ENCODE measurements at regions not wholly inside any gene's neighbourhood (a gene's known extent, or its start where the extent isn't known, plus 50 kb on each side); places are given as distances from the start of the nearest gene placed in this dataset.
"Not testable (repeated sequence)": the region's sequence is repeated elsewhere in the genome, so short reads cannot be mapped to it uniquely, and the experiment has no call there.

- no peak for DNase-seq
These were observed 223.4 kb downstream of the SEC23IP start for GRCh38 chr10:120115959-120116358.

DNA sequence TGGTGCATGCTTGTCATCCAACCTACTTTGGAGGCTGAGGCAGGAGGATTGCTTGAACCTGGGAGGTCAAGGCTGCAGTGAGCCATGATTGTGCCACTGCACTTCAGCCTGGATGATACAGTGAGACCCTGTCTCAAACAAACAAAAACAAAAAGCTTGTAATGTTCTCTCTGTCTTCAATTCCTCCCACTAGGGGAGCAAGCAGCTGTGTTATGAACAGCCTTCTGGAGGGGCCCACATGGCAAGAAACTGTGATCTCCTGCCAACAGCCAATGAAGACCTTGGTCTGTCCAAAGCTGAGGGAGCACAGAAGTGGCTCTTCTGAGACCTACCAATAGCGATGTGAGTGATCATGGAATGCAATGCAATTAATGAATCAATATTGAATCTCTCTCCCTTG is 229.2 kb downstream of the SEC23IP start:
- no peak for DNase-seq

- no peak for DNase-seq
These were observed 238.7 kb downstream of the SEC23IP start for GRCh38 chr10:120131183-120131582.

DNA sequence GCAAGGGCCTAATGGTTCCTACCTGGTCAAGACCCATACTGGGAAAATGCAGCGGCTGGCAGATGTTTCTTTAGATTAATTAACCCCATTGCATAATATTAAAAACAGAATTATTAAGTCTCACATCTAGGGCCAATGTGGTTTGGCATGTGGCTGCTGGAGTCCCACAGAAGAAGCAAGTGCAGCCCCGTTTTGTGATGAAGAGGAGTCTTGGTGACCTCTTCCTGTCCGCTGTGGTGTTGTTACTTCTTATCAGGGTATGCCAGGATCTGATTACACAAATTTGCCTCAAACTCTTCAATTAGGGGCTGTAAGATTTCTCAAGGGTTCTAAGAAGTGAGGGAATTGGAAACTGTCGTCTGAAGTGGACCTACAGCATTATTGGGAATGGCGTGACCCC is 240.3 kb downstream of the SEC23IP start:
- DNase-seq, result no peak

GRCh38 chr10:120138689-120139088 is 246.2 kb downstream of the SEC23IP start:
- no peak for DNase-seq

DNA sequence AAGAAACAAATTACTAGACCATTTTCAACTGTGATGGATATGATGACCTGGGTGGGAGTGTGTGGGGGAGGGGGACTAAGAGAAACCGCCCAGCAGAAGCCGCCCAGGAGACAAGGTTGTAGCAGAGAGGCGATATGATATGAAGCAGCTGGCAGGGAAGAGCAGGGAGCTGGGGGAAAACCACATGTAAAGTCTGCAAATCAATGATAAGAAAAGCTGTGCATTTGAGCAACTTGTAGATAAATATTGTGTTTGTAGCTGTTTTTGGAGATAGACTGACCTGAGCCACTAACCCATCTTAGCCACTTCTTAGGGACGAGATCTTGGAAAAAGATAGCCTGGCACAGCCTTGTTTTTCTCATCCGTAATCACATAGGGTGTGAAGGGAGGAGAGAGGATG is 252.6 kb downstream of the SEC23IP start:
- DNase-seq, result no peak

DNA sequence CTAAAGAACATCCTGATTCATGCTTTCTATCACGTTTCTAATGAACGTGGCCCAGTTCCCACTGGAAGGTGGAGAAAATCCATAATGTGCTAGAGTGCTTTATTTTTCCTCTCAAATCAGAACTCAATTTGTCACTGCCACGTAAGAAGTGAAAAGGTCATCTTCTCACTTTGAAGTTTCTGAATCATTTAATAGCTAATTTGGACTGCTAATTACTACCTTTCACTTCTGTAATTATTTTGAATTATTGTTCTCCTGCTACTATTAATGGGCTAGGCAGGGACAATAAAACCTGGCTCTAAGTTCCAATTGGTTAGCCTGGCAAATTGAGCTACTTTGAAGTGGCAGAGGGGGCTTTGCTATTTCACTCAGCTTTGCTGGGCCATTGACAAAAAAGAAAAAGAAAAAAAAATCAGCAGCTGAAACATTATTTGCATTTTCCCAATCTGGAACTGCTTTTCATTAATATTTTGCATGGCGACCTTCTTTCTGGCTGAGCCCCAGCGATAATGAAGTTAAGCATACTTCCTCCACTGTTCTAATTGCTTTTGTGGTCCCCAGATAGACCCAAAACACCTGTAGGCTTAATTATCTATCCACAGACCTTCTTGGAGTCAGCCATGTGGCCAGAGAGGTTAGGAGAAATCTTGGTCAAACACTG is 264.2 kb downstream of the SEC23IP start:
- no peak for DNase-seq

- no peak for DNase-seq
These were observed 268.6 kb downstream of the SEC23IP start for GRCh38 chr10:120161111-120161510.

DNA sequence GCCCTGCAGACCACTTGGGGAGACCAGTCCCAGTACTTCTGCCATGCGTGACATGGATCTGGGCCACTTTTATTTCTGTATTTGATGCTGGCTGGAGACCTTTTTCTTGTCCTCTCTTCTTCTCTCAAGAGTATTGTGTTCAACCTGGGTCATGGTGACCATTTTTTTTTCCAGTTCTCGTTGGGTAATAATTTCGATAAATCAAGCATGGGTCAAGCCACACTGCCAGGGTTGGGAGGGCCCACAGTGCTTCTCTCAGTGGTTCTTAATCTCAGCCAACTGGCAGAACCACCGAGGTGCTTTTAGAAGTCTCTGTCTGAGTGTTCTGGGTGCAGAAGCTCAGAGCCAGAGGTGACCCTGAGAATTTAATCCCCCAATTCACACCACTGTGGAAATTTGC is 269.9 kb downstream of the SEC23IP start:
- no peak for DNase-seq

GRCh38 chr10:120172356-120172755 is 279.8 kb downstream of the SEC23IP start:
- no peak for DNase-seq

- DNase-seq, result no peak
These were observed 282.0 kb downstream of the SEC23IP start for GRCh38 chr10:120174491-120174890.

- no peak for DNase-seq
These were observed 279.7 kb upstream of the PLPP4 start for GRCh38 chr10:120177330-120177729.

- DNase-seq, result no peak
These were observed 276.9 kb upstream of the PLPP4 start for GRCh38 chr10:120180160-120180559.

GRCh38 chr10:120181154-120181553 is 275.9 kb upstream of the PLPP4 start:
- DNase-seq, result no peak

DNA sequence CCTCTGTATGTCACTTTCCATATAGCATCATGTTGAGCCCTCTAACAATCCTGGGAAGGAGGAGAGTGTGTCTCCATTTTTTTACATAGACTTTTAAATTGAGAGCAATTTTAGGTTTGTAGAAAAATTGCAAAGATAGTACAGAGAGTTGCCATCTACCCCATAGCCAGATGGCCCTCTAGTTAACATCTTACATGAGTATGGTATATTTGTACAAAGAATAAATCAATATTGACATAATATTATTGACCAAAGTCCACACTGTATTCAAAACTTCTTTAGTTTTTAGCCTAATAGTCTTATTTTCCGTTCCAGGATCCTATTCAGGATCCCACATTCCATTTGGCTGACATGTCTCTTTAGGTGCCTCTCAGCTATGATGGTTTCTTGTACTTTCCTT is 274.6 kb upstream of the PLPP4 start:
- no peak for DNase-seq

- no peak for DNase-seq
These were observed 273.5 kb upstream of the PLPP4 start for GRCh38 chr10:120183546-120183945.

- DNase-seq, result no peak
These were observed 272.3 kb upstream of the PLPP4 start for GRCh38 chr10:120184547-120185337.

DNA sequence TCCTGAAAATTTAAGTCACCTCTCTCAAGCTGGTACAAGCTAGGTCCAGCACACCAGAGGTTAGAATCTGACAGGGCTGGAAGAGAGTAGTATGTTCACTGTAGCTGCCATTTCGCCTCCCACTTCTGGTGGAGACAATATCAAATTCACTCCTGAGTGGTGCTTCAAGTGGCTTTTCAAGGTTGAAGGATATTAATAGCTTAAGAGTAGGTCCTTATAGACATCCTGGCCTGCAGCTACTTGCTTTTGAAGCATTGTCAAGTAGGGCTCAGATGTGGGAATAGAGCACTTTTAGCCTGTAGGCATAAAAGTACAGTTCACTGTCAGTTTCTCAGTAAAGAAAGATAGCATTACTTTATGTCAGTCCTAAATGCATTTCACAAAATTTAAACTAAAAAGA is 270.5 kb upstream of the PLPP4 start:
- DNase-seq, result no peak

DNA sequence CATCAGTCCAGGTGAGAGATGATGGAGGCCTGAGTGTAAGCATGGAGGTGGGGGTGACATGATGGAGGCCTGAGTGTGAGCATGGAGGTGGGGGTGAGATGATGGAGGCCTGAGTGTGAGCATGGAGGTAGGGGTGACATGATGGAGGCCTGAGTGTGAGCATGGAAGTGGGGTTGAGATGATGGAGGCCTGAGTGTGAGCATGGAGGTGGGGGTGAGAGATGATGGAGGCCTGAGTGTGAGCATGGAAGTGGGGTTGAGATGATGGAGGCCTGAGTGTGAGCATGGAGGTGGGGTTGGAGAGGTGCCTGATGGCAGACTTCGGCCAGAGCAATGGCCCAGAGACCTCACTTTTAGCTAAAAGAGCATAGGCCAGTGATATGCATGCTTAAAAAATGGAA is 269.9 kb upstream of the PLPP4 start:
- DNase-seq, result not testable (repeated sequence)

GRCh38 chr10:120188950-120189349 is 268.1 kb upstream of the PLPP4 start:
- DNase-seq, result no peak

DNA sequence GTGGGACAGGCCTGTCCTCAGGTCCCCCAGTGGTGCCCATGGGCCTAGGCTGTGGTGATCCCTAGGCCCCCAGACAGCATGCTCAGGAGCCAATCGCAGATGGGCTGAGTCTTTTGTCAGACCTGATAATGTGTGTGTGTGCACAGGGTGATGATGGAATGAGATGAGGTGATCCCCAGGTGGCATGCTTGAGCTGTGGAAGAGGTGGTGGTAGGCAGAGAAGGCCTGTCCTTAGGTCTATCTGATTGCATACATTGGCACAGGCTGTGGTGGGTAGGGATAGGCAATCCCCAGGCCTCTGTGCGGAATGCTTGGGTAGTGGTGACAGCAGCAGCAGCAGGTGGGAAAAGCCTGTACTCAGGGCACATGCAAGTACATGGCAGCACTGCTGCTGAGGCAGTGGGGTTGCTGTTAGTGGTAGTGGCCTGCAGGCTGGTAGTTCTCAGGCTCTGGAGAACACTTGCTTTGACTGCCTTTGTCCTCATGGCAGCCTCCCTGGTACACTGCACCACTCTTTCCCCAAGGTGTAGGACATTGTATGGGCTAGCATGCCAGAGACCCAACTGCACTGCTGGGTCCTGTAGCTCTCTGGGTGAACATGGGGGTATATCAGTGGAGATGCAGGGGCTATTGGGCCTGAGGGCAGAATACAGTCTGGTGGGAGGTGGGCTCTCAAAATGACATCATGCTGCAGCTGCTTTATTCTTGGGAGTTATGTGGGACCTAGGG is 260.9 kb upstream of the PLPP4 start:
- DNase-seq, result no peak

DNA sequence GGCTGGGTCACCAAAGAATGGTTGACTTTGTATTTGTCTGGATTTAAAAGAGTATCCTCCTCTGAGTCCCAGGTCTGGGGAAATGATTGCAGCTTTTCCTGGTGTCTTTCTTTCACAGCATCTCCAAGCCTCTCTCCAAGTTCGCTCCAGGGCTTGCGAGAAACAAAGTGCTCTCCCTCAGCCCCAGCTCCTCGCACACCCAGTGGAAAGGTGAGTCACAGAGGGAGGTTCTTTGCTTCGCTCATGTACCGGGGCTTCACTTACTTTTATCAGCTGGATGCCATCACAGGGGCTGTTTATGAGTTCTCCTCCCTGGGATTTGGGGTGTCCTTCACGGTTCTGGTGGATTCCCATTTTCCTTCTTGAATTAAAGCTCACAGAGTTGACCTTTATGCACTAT is 252.2 kb upstream of the PLPP4 start:
- no peak for DNase-seq

DNA sequence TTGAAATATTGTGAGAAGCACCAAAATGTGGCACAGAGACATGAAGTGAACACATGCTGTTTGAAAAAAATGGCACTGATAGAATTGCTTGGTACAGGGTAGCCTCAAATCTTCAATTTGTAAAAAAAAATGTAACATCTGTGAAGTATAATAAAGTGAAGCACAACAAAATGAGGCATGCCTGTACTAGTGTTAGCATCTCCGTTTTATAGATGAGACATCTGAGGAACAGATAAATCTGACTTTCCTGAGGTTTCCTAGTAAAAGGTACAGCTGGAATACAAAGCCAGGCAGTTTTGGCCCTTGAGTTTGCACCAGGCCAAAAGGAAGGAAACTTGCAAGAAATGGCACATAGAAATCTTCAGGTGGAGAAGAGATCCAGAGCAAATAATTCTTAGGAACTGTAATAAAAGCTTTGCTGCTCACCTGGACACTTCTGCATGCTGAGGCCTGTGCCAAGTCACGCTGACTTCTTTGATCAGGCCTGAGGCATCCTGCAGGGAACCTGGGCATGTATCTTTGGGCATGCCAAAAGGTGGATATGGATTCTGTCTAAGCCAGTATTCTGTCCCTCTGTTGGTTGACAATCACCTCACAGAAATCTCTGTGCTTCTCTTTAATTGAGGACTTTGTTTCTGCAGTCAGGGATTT is 251.5 kb upstream of the PLPP4 start:
- DNase-seq, result no peak

DNA sequence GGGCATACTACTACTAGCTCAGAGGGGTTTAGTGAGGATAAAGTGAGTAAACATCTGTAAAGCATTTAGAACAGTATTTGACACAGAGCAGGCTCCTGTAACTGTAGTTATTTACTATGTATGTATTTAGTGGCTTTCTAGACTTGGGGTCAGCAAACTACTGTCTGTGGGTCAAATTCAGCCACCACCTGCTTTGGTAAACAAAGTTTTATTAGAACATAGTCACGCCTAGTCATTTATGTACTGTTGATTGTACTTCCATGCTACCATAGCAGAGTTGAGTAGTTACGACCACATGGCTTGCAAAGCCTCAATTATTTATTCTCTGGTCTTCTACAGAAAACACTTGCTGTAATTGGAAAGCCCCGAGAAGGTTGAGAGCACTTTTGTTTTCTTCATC is 248.5 kb upstream of the PLPP4 start:
- DNase-seq, result no peak
